HG03558 (cell line): ENCODE measurements at regions not wholly inside any gene's neighbourhood (a gene's known extent, or its start where the extent isn't known, plus 50 kb on each side); places are given as distances from the start of the nearest gene placed in this dataset.

Source experiments
- ATAC-seq: cut with Tn5 transposase; IDR thresholded peaks from one replicate; pipeline ENCODE4 v1.9.1; 2021; ENCODE audit warnings: moderate number of reproducible peaks; ENCODE audit not compliant: unreplicated experiment; ENCODE audit errors: extremely low read depth

GRCh38 chr7:41475801-41476459 is 227.0 kb downstream of the INHBA start:
- ATAC-seq = no peak

- no peak for ATAC-seq
These were observed 230.3 kb downstream of the INHBA start for GRCh38 chr7:41472427-41473125.

- ATAC-seq = no peak
These were observed 232.8 kb downstream of the INHBA start for GRCh38 chr7:41470081-41470480.

GRCh38 chr7:41467596-41467995 is 235.3 kb downstream of the INHBA start:
- ATAC-seq = no peak

GRCh38 chr7:41466760-41467384 is 236.0 kb downstream of the INHBA start:
- no peak for ATAC-seq

GRCh38 chr7:41465571-41465970 is 237.3 kb downstream of the INHBA start:
- ATAC-seq = no peak

- no peak for ATAC-seq
These were observed 239.0 kb downstream of the INHBA start for GRCh38 chr7:41463770-41464470.

- ATAC-seq = no peak
These were observed 243.1 kb downstream of the INHBA start for GRCh38 chr7:41459623-41460261.

- ATAC-seq = no peak
These were observed 243.7 kb downstream of the INHBA start for GRCh38 chr7:41459183-41459582.

GRCh38 chr7:41457832-41458437 is 245.0 kb downstream of the INHBA start:
- ATAC-seq = no peak

GRCh38 chr7:41451826-41452225 is 251.1 kb downstream of the INHBA start:
- no peak for ATAC-seq

- ATAC-seq = no peak
These were observed 253.2 kb downstream of the INHBA start for GRCh38 chr7:41449694-41450093.

- no peak for ATAC-seq
These were observed 253.6 kb downstream of the INHBA start for GRCh38 chr7:41449286-41449685.

GRCh38 chr7:41448104-41448503 is 254.8 kb downstream of the INHBA start:
- no peak for ATAC-seq

- no peak for ATAC-seq
These were observed 255.3 kb downstream of the INHBA start for GRCh38 chr7:41447450-41448042.

- ATAC-seq = no peak
These were observed 256.1 kb downstream of the INHBA start for GRCh38 chr7:41446606-41447449.

- no peak for ATAC-seq
These were observed 256.9 kb downstream of the INHBA start for GRCh38 chr7:41445946-41446345.

GRCh38 chr7:41445432-41445831 is 257.5 kb downstream of the INHBA start:
- no peak for ATAC-seq

GRCh38 chr7:41439515-41439879 is 263.4 kb downstream of the INHBA start:
- ATAC-seq = no peak
